ENCODE measurements at regions not wholly inside any gene's neighbourhood (a gene's known extent, or its start where the extent isn't known, plus 50 kb on each side); places are given as distances from the start of the nearest gene placed in this dataset.

GRCh38 chrX:45773572-45773971, 572.9 kb upstream of the DIPK2B start:
- ATAC-seq (no peak), DNase-seq (no peak)
- intact Hi-C loops (cut with DNase I, micrococcal nuclease), result no loop called here

- peak in 1 of 2 donors; percentile 59 for DNase-seq
- intact Hi-C loops (cut with DNase I, micrococcal nuclease), result no loop called here
These were observed 571.1 kb upstream of the DIPK2B start for GRCh38 chrX:45771560-45772340.

GRCh38 chrX:45771114-45771513, 570.4 kb upstream of the DIPK2B start:
- ATAC-seq (peak; percentile 78), DNase-seq (peak; percentile 41 to 69)
- intact Hi-C loops (cut with DNase I, micrococcal nuclease), result no loop called here

More at GRCh38 chrX:45771560-45772340, 571.1 kb upstream of the DIPK2B start:
- peak; percentile 54 for ATAC-seq

GRCh38 chrX:45769761-45770582, 569.3 kb upstream of the DIPK2B start:
- DNase-seq, result peak; percentile 63 to 81
- intact Hi-C loops (cut with DNase I, micrococcal nuclease), result no loop called here
- ATAC-seq, result peak; percentile 78

- DNase-seq (no peak), ATAC-seq (no peak)
- intact Hi-C loops (cut with DNase I, micrococcal nuclease), result no loop called here
These were observed 568.1 kb upstream of the DIPK2B start for GRCh38 chrX:45768666-45769236.

- intact Hi-C loops (cut with DNase I, micrococcal nuclease), result no loop called here
- ATAC-seq (no peak), DNase-seq (no peak)
These were observed 566.4 kb upstream of the DIPK2B start for GRCh38 chrX:45766981-45767501.

GRCh38 chrX:45765767-45766166, 565.1 kb upstream of the DIPK2B start:
- no peak for ATAC-seq
- intact Hi-C loops (cut with DNase I, micrococcal nuclease), result no loop called here

GRCh38 chrX:45765281-45765680, 564.6 kb upstream of the DIPK2B start:
- DNase-seq (no peak), ATAC-seq (no peak)
- intact Hi-C loops (cut with DNase I, micrococcal nuclease), result no loop called here

More at GRCh38 chrX:45765767-45766166, 565.1 kb upstream of the DIPK2B start:
- no peak for DNase-seq

- ATAC-seq (no peak), DNase-seq (no peak)
- intact Hi-C loops (cut with DNase I, micrococcal nuclease), result no loop called here
These were observed 562.3 kb upstream of the DIPK2B start for GRCh38 chrX:45762699-45763647.

GRCh38 chrX:45761920-45762319, 561.2 kb upstream of the DIPK2B start:
- intact Hi-C loops (cut with DNase I, micrococcal nuclease), result no loop called here
- ATAC-seq, result no peak
- no peak for DNase-seq

GRCh38 chrX:45760187-45760742, 559.6 kb upstream of the DIPK2B start:
- intact Hi-C loops (cut with DNase I, micrococcal nuclease), result no loop called here
- DNase-seq, result no peak

GRCh38 chrX:45758738-45759397, 558.2 kb upstream of the DIPK2B start:
- DNase-seq, result no peak
- intact Hi-C loops (cut with DNase I, micrococcal nuclease), result no loop called here
- ATAC-seq, result no peak

More at GRCh38 chrX:45760187-45760742, 559.6 kb upstream of the DIPK2B start:
- ATAC-seq, result no peak

- no peak for DNase-seq
- no peak for ATAC-seq
- intact Hi-C loops (cut with DNase I, micrococcal nuclease), result no loop called here
These were observed 557.6 kb upstream of the DIPK2B start for GRCh38 chrX:45758319-45758718.

- DNase-seq (no peak), ATAC-seq (no peak)
- intact Hi-C loops (cut with DNase I, micrococcal nuclease), result no loop called here
These were observed 556.6 kb upstream of the DIPK2B start for GRCh38 chrX:45757272-45757671.

- DNase-seq (no peak), ATAC-seq (peak; percentile 45)
These were observed 555.9 kb upstream of the DIPK2B start for GRCh38 chrX:45756557-45756956.

GRCh38 chrX:45755703-45756102, 555.0 kb upstream of the DIPK2B start:
- DNase-seq (no peak), ATAC-seq (no peak)
- intact Hi-C loops (cut with DNase I, micrococcal nuclease), result no loop called here

More at GRCh38 chrX:45756557-45756956, 555.9 kb upstream of the DIPK2B start:
- intact Hi-C loops (cut with DNase I, micrococcal nuclease), result no loop called here

- no peak for ATAC-seq
These were observed 550.5 kb upstream of the DIPK2B start for GRCh38 chrX:45751156-45751555.

GRCh38 chrX:45750639-45751038, 550.0 kb upstream of the DIPK2B start:
- DNase-seq (no peak), ATAC-seq (no peak)

More at GRCh38 chrX:45751156-45751555, 550.5 kb upstream of the DIPK2B start:
- intact Hi-C loops (cut with DNase I, micrococcal nuclease), result no loop called here
- DNase-seq, result no peak

More at GRCh38 chrX:45750639-45751038, 550.0 kb upstream of the DIPK2B start:
- intact Hi-C loops (cut with DNase I, micrococcal nuclease), result no loop called here
